ENCODE measurements at regions not wholly inside any gene's neighbourhood (a gene's known extent, or its start where the extent isn't known, plus 50 kb on each side); places are given as distances from the start of the nearest gene placed in this dataset.

DNA sequence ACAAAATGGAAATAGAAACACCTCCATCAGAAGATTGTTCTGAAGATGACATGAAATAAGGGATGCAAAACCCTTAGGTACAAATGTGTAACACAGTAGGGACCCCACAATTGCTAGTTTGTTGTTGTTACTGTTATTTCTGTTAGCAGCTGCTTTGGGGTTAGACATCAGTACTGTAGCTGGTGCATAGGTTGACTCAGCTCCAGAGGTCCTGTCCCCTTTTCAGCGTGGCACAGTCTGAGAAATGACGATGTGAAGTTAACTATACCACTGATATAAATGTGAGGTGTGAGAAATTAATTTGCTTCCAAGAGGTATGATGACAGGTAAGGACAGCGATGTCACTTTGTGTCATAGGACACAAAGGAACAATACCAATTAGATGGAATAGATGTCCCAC lies 384.6 kb upstream of the KLF4 start:
- no peak overlapping the region for H3K4me3 ChIP-seq (ENCODE audit: low read depth, low read length)
- H3K4me1 Mint-ChIP-seq (ENCODE audit: low read depth, unreplicated experiment) = no peaks in the 10 kb centered on the region
- peaks cover 7% of the 10 kb centered on the region for H3K27me3 Mint-ChIP-seq (ENCODE audit: insufficient read depth, unreplicated experiment)
- no peak overlapping the region for H3K27ac Mint-ChIP-seq (ENCODE audit: unreplicated experiment)
- no peaks in the 10 kb centered on the region for H3K27me3 ChIP-seq (replicated peaks; ENCODE audit: control insufficient read depth, insufficient read depth, low read length)
- ChIA-PET CTCF (no interaction called here), POLR2A (no interaction called here)
- TF ChIP-seq, protein P1, sequence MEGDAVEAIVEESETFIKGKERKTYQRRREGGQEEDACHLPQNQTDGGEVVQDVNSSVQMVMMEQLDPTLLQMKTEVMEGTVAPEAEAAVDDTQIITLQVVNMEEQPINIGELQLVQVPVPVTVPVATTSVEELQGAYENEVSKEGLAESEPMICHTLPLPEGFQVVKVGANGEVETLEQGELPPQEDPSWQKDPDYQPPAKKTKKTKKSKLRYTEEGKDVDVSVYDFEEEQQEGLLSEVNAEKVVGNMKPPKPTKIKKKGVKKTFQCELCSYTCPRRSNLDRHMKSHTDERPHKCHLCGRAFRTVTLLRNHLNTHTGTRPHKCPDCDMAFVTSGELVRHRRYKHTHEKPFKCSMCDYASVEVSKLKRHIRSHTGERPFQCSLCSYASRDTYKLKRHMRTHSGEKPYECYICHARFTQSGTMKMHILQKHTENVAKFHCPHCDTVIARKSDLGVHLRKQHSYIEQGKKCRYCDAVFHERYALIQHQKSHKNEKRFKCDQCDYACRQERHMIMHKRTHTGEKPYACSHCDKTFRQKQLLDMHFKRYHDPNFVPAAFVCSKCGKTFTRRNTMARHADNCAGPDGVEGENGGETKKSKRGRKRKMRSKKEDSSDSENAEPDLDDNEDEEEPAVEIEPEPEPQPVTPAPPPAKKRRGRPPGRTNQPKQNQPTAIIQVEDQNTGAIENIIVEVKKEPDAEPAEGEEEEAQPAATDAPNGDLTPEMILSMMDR (IDR thresholded peaks at IDR 0.05; ENCODE audit: insufficient read depth in 1 of 2, low read depth in 1 of 2, low read length in 1 of 2, severe bottlenecking in 1 of 2, unreplicated experiment in 1 of 2) = no peak
- H3K4me3 Mint-ChIP-seq (ENCODE audit: unreplicated experiment) = no peak overlapping the region
- no peaks in the 10 kb centered on the region for H3K36me3 ChIP-seq (ENCODE audit: control insufficient read depth, insufficient read depth, low read length)
- intact Hi-C loops (cut with micrococcal nuclease; ENCODE audit: unreplicated experiment) = no loop called here
- no TSS peak for BruUV-seq (replicated peaks)
- H3K9me3 Mint-ChIP-seq (ENCODE audit: unreplicated experiment) = no peaks in the 10 kb centered on the region
- no peak for DNase-seq
- H3K9me3 ChIP-seq = no peaks in the 10 kb centered on the region; the same call in 1 of the 2 replicates
- no peaks in the 10 kb centered on the region for H3K36me3 Mint-ChIP-seq (ENCODE audit: insufficient read depth, unreplicated experiment)
- no peaks in the 10 kb centered on the region for H3K4me1 ChIP-seq

DNA sequence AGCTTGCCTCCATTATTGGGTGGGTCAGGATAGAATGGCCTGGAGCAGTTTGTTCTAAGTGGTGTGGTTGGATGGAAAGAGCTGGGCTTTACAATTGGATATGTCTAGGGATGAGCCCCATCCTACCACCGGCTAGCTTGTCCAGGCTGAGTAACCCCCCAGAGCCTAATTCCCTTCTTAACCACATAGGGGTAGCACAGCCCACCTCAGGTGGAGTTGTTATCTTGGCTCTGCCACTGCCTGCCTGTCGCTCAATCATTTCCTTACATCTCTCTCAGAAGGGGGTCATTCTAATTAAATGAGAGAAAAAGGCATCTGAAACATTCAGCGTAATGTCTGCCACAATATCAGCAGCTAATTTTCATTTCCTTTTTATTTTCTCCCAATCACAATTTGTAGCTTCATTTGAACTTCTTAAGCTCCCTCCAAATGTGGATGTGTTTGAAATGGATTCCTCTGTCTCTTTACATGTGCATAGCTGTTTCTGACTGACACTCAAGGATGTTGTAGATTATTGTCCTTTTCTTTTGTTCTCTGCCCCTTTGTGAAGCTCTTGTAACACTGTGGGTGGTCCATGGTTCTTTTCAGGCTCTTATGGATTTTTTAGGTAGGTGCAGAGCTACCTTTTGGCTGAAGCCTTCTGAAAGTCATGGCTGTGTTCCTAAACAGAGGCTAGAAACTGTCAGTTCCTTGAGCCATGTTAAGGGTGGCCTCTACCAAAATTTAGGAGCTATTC lies 383.1 kb upstream of the KLF4 start:
- BruUV-seq (replicated peaks) = no TSS peak
- Histone ChIP-seq H3K36me3 (ENCODE audit: control insufficient read depth, insufficient read depth, low read length) (no peaks in the 10 kb centered on the region), H3K4me1 (no peaks in the 10 kb centered on the region), H3K27me3 (replicated peaks; ENCODE audit: control insufficient read depth, insufficient read depth, low read length) (no peaks in the 10 kb centered on the region), H3K9me3 (no peaks in the 10 kb centered on the region; the same call in 1 of the 2 replicates), H3K4me3 (ENCODE audit: low read depth, low read length) (no peak overlapping the region)
- no peak for DNase-seq
- CTCF ChIA-PET = no interaction called here
- Mint-ChIP-seq H3K4me1 (ENCODE audit: low read depth, unreplicated experiment) (no peaks in the 10 kb centered on the region), H3K9me3 (ENCODE audit: unreplicated experiment) (no peaks in the 10 kb centered on the region), H3K27me3 (ENCODE audit: insufficient read depth, unreplicated experiment) (peaks cover 7% of the 10 kb centered on the region), H3K4me3 (ENCODE audit: unreplicated experiment) (no peak overlapping the region), H3K36me3 (ENCODE audit: insufficient read depth, unreplicated experiment) (no peaks in the 10 kb centered on the region), H3K27ac (ENCODE audit: unreplicated experiment) (no peak overlapping the region)
- TF ChIP-seq, protein P1 (IDR thresholded peaks at IDR 0.05; ENCODE audit: insufficient read depth in 1 of 2, low read depth in 1 of 2, low read length in 1 of 2, severe bottlenecking in 1 of 2, unreplicated experiment in 1 of 2) = no peak
- intact Hi-C loops (cut with micrococcal nuclease; ENCODE audit: unreplicated experiment) = no loop called here
- POLR2A ChIA-PET = interaction anchor here (0.6 kb wide), 1 partner anchor 9 kb away, joined by 5 read pairs; no protein-coding TSS in a partner anchor

- Mint-ChIP-seq H3K27me3 (ENCODE audit: insufficient read depth, unreplicated experiment) (peaks cover 7% of the 10 kb centered on the region), H3K4me1 (ENCODE audit: low read depth, unreplicated experiment) (no peaks in the 10 kb centered on the region), H3K4me3 (ENCODE audit: unreplicated experiment) (no peak overlapping the region), H3K9me3 (ENCODE audit: unreplicated experiment) (no peaks in the 10 kb centered on the region), H3K36me3 (ENCODE audit: insufficient read depth, unreplicated experiment) (no peaks in the 10 kb centered on the region), H3K27ac (ENCODE audit: unreplicated experiment) (peak overlapping the region; percentile 16)
- H3K36me3 ChIP-seq (ENCODE audit: control insufficient read depth, insufficient read depth, low read length) = no peaks in the 10 kb centered on the region
- intact Hi-C loops (cut with micrococcal nuclease; ENCODE audit: unreplicated experiment) = no loop called here
- H3K9me3 ChIP-seq = no peaks in the 10 kb centered on the region; the same call in 1 of the 2 replicates
- BruUV-seq (replicated peaks) = no TSS peak
- H3K27me3 ChIP-seq (replicated peaks; ENCODE audit: control insufficient read depth, insufficient read depth, low read length) = no peaks in the 10 kb centered on the region
- no peak for DNase-seq
- CTCF ChIA-PET = interaction anchor here (0.8 kb wide), 1 partner anchor 401 kb away, joined by 4 read pairs; no protein-coding TSS in a partner anchor
- H3K4me3 ChIP-seq (ENCODE audit: low read depth, low read length) = no peak overlapping the region
- TF ChIP-seq, protein P1 (IDR thresholded peaks at IDR 0.05; ENCODE audit: insufficient read depth in 1 of 2, low read depth in 1 of 2, low read length in 1 of 2, severe bottlenecking in 1 of 2, unreplicated experiment in 1 of 2) = no peak
- H3K4me1 ChIP-seq = no peaks in the 10 kb centered on the region
- POLR2A ChIA-PET = no interaction called here
These were observed 381.5 kb upstream of the KLF4 start for GRCh38 chr9:107870927-107871680.

Measured in Caco-2 (cell line).